ENCODE measurements at regions not wholly inside any gene's neighbourhood (a gene's known extent, or its start where the extent isn't known, plus 50 kb on each side); places are given as distances from the start of the nearest gene placed in this dataset.

- Histone ChIP-seq H4K20me1 (replicated peaks; ENCODE audit: control insufficient read depth, extremely low read depth, insufficient read depth, low read length) (no peaks in the 10 kb centered on the region), H3K4me3 (replicated peaks in 1 of 3; ENCODE audit: insufficient read depth in 1 of 3, low read depth in 1 of 3, low read length in 3 of 3) (no peak overlapping the region), H3K27ac (ENCODE audit: insufficient read depth, low read depth, low read length) (no peak overlapping the region), H3K36me3 (ENCODE audit: control insufficient read depth in 2 of 2, extremely low read depth in 1 of 2, insufficient read depth in 2 of 2, low read length in 2 of 2) (no peaks in the 10 kb centered on the region), H3K9me3 (replicated peaks; ENCODE audit: control insufficient read depth, insufficient read depth, low read length) (no peaks in the 10 kb centered on the region), H2AFZ (ENCODE audit: low read depth, low read length) (no peak overlapping the region), H3K4me1 (ENCODE audit: control insufficient read depth, extremely low read depth, insufficient read depth, low read length) (peaks cover 14% of the 10 kb centered on the region), H3K27me3 (ENCODE audit: control insufficient read depth in 2 of 2, insufficient read depth in 2 of 2, low read length in 2 of 2) (peaks cover 0 to 7% of the 10 kb centered on the region in 2 experiments), H3K4me2 (ENCODE audit: insufficient read depth, low read length) (no peak overlapping the region), H3K9ac (replicated peaks; ENCODE audit: extremely low read depth, insufficient read depth, low read length) (no peak overlapping the region), H3K79me2 (ENCODE audit: control insufficient read depth, insufficient read depth, low read length) (no peaks in the 10 kb centered on the region), H3K9me1 (replicated peaks; ENCODE audit: control insufficient read depth, extremely low read depth, insufficient read depth, low read length) (no peaks in the 10 kb centered on the region)
- no peak for FAIRE-seq
- no peak for TF ChIP-seq GATA2 (IDR thresholded peaks at IDR 0.05; ENCODE audit: insufficient read depth, insufficient read length, low read depth, low read length)
- no peak for TF ChIP-seq MYC (IDR thresholded peaks at IDR 0.05; ENCODE audit: low read depth, low read length)
- no peak for TF ChIP-seq POLR2A (IDR thresholded peaks at IDR 0.05; ENCODE audit: low read depth, low read length)
- TF ChIP-seq, protein P1, sequence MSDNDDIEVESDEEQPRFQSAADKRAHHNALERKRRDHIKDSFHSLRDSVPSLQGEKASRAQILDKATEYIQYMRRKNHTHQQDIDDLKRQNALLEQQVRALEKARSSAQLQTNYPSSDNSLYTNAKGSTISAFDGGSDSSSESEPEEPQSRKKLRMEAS (IDR thresholded peaks at IDR 0.05; ENCODE audit: insufficient read depth, insufficient read length), result no peak
- no peak for TF ChIP-seq JUN (IDR thresholded peaks at IDR 0.05; ENCODE audit: borderline replicate concordance, insufficient read depth, insufficient read length, low read depth)
- ChIA-PET POLR2A (no interaction called here), CTCF (interaction anchor here (1.1 kb wide), 1 partner anchor 221 kb away, joined by 3 read pairs; no protein-coding TSS in a partner anchor)
- no TSS peak for BruUV-seq (replicated peaks)
- dilution Hi-C loops (cut with MboI; ENCODE audit: extremely low pct_ligation_motif_present, low sequenced_read_pairs), result no loop called here
- intact Hi-C loops (cut with micrococcal nuclease), result no loop called here
- DNase-seq (ENCODE audit: low read depth, low spot score), result no peak
Measured at GRCh38 chr13:107870400-107870799, 344.9 kb downstream of the LIG4 start.

DNA sequence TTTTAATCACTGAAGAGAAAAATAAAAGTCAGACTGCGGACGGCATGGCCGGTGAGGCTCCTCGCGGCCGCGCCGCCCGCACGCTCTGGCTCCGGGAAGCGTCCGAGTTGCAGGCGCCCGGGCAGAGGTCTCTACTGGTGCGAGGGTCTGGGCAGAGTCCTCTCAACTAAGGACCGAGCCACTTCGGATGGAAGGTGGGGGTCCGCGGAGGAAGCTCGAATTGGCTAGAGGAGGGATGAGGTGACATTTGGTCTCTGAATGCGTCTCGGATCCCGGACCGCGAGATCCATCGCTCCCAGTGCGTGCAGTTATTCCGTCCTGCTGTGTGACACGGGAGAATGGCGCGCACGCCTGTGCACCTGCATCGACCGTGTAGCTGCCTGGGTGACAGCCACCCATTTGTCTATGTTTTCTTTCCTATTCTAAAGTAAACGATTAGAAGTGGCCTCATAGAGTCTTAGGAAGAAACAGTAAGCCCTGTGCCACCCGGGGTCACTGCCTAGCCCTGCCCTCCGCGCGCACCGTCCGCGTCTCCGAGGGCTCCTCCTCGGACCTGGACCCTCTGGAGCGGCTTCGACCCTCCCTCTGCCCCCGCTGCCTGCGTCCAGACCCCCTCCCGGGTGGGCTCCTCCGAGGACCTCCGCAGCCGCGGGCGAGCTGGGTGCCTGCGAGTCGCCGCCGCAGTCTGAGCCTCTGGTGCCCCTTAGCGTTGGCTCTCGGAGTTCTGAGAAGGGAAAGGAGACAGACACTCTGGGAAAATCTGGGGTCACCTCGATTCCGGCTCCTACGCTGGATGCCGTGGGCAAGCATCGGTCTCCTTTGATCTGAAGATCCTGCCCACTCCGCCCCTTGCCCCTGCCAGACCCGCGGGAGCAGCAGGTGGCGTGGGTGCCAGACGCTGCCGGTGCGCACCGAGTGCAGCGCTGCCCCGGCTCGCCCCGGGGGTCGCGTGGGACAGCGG lies 347.4 kb downstream of the LIG4 start:
- dilution Hi-C loops (cut with MboI; ENCODE audit: extremely low pct_ligation_motif_present, low sequenced_read_pairs), result no loop called here
- Histone ChIP-seq H3K27ac (ENCODE audit: insufficient read depth, low read depth, low read length) (peak overlapping the region; percentile 56), H4K20me1 (replicated peaks; ENCODE audit: control insufficient read depth, extremely low read depth, insufficient read depth, low read length) (peaks cover 9% of the 10 kb centered on the region), H3K4me3 (replicated peaks in 1 of 3; ENCODE audit: insufficient read depth in 1 of 3, low read depth in 1 of 3, low read length in 3 of 3) (peak overlapping the region; percentile 51 to 82 (median 54)), H3K79me2 (ENCODE audit: control insufficient read depth, insufficient read depth, low read length) (no peaks in the 10 kb centered on the region), H3K9me1 (replicated peaks; ENCODE audit: control insufficient read depth, extremely low read depth, insufficient read depth, low read length) (no peaks in the 10 kb centered on the region), H3K36me3 (ENCODE audit: control insufficient read depth in 2 of 2, extremely low read depth in 1 of 2, insufficient read depth in 2 of 2, low read length in 2 of 2) (no peaks in the 10 kb centered on the region), H2AFZ (ENCODE audit: low read depth, low read length) (peak overlapping the region; percentile 86), H3K27me3 (ENCODE audit: control insufficient read depth in 2 of 2, insufficient read depth in 2 of 2, low read length in 2 of 2) (peaks cover 5 to 8% of the 10 kb centered on the region in 2 experiments), H3K4me1 (ENCODE audit: control insufficient read depth, extremely low read depth, insufficient read depth, low read length) (peaks cover 15% of the 10 kb centered on the region), H3K9me3 (replicated peaks; ENCODE audit: control insufficient read depth, insufficient read depth, low read length) (no peaks in the 10 kb centered on the region), H3K9ac (replicated peaks; ENCODE audit: extremely low read depth, insufficient read depth, low read length) (peak overlapping the region; percentile 66), H3K4me2 (ENCODE audit: insufficient read depth, low read length) (peak overlapping the region; percentile 80)
- TSS peak; percentile 40 for BruUV-seq (replicated peaks)
- intact Hi-C loops (cut with micrococcal nuclease), result loop anchor here (1.0 to 10.0 kb wide), 10 partner anchors 101 to 663 kb away; no protein-coding TSS in a partner anchor
- CTCF ChIA-PET, result interaction anchor here (0.6 to 2.0 kb wide), 20 partner anchors 127 to 665 kb away, joined by 3 to 26 read pairs (median 4); no protein-coding TSS in a partner anchor
- FAIRE-seq (peak; percentile 75), DNase-seq (ENCODE audit: low read depth, low spot score) (peak; percentile 64)
- TF ChIP-seq, protein P2, sequence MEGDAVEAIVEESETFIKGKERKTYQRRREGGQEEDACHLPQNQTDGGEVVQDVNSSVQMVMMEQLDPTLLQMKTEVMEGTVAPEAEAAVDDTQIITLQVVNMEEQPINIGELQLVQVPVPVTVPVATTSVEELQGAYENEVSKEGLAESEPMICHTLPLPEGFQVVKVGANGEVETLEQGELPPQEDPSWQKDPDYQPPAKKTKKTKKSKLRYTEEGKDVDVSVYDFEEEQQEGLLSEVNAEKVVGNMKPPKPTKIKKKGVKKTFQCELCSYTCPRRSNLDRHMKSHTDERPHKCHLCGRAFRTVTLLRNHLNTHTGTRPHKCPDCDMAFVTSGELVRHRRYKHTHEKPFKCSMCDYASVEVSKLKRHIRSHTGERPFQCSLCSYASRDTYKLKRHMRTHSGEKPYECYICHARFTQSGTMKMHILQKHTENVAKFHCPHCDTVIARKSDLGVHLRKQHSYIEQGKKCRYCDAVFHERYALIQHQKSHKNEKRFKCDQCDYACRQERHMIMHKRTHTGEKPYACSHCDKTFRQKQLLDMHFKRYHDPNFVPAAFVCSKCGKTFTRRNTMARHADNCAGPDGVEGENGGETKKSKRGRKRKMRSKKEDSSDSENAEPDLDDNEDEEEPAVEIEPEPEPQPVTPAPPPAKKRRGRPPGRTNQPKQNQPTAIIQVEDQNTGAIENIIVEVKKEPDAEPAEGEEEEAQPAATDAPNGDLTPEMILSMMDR (IDR thresholded peaks at IDR 0.05; ENCODE audit: extremely low read depth in 1 of 2, insufficient read depth in 1 of 2, low read depth in 1 of 2, low read length in 2 of 2), result peak; percentile 52 to 77
- no peak for TF ChIP-seq MYC (IDR thresholded peaks at IDR 0.05; ENCODE audit: low read depth, low read length)
- POLR2A ChIA-PET, result interaction anchor here (1.3 kb wide), 1 partner anchor 665 kb away, joined by 4 read pairs; no protein-coding TSS in a partner anchor
